ENCODE measurements at regions not wholly inside any gene's neighbourhood (a gene's known extent, or its start where the extent isn't known, plus 50 kb on each side); places are given as distances from the start of the nearest gene placed in this dataset.

DNA sequence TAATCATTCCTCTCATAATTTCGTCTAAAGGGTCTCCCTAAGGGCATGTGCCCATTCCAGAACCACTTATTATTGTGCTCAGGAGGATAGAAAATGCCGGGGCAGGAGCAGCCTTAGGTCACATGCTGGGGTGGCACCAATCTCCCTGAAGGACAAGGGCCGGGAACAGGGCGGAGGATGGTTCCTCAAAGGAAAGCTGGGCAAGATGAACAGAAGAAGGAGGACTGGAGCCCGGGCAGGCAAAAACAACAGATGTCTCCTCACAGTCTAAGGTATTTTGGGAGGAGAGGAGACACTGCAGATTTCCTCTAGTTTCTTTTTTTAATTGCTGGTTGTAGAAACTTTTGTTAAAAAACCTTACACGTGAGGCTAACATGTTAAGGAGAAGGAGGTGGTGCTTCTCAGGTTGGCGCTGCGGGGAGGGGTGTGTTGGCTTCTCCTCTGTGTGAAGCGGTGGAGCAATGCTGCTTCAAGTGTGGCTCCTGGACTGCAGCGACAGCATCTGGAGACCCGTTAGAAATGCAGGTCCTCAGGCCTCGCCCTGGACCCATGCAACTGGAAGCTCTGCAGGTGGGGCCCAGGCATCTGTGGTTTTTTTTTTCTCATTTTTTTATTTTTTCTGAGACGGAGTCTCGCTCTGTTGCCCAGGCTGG, 164.8 kb downstream of the AACS start:
- Mint-ChIP-seq H3K36me3 (ENCODE audit: low read depth) (no peaks in the 10 kb centered on the region), H3K27me3 (peaks cover 2% of the 10 kb centered on the region), H3K4me1 (ENCODE audit: low read depth) (no peaks in the 10 kb centered on the region), H3K4me3 (no peak overlapping the region), H3K9me3 (no peaks in the 10 kb centered on the region), H3K27ac (no peak overlapping the region)
- CTCF ChIA-PET, result interaction anchor here (0.9 kb wide), 1 partner anchor 12 kb away, joined by 3 read pairs; no protein-coding TSS in a partner anchor
- TF ChIP-seq, protein P1, sequence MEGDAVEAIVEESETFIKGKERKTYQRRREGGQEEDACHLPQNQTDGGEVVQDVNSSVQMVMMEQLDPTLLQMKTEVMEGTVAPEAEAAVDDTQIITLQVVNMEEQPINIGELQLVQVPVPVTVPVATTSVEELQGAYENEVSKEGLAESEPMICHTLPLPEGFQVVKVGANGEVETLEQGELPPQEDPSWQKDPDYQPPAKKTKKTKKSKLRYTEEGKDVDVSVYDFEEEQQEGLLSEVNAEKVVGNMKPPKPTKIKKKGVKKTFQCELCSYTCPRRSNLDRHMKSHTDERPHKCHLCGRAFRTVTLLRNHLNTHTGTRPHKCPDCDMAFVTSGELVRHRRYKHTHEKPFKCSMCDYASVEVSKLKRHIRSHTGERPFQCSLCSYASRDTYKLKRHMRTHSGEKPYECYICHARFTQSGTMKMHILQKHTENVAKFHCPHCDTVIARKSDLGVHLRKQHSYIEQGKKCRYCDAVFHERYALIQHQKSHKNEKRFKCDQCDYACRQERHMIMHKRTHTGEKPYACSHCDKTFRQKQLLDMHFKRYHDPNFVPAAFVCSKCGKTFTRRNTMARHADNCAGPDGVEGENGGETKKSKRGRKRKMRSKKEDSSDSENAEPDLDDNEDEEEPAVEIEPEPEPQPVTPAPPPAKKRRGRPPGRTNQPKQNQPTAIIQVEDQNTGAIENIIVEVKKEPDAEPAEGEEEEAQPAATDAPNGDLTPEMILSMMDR (IDR thresholded peaks at IDR 0.05), result no peak
- POLR2A ChIA-PET, result no interaction called here
- DNase-seq (no peak), ATAC-seq (no peak)
- intact Hi-C loops (cut with micrococcal nuclease), result no loop called here

DNA sequence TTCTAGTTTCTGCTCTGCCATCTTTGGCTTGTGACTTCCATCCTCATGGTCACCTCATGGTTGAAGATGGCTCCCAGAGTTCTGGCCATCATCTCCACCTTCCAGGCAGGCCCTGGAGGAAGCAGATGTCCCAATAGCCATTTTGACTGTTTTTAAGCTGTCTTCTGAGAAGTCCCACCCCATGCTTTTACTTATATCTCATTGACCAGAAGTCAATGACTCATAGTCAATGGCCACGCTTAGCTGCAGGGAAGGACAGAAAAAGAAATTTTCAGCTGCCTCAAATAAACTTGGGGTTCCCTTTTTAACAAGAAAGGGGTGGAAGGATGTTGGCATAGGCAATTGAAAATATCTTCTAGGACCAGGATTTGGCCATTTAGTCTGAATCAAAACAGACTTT, 168.1 kb downstream of the AACS start:
- CTCF ChIA-PET, result no interaction called here
- DNase-seq (no peak), ATAC-seq (no peak)
- peaks cover 5% of the 10 kb centered on the region for H3K27me3 Mint-ChIP-seq
- H3K4me1 Mint-ChIP-seq (ENCODE audit: low read depth), result no peaks in the 10 kb centered on the region
- no peaks in the 10 kb centered on the region for H3K9me3 Mint-ChIP-seq
- POLR2A ChIA-PET, result no interaction called here
- no peak overlapping the region for H3K4me3 Mint-ChIP-seq
- no peaks in the 10 kb centered on the region for H3K36me3 Mint-ChIP-seq (ENCODE audit: low read depth)
- TF ChIP-seq, protein P1 (IDR thresholded peaks at IDR 0.05), result no peak
- H3K27ac Mint-ChIP-seq, result no peak overlapping the region
- intact Hi-C loops (cut with micrococcal nuclease), result no loop called here

DNA sequence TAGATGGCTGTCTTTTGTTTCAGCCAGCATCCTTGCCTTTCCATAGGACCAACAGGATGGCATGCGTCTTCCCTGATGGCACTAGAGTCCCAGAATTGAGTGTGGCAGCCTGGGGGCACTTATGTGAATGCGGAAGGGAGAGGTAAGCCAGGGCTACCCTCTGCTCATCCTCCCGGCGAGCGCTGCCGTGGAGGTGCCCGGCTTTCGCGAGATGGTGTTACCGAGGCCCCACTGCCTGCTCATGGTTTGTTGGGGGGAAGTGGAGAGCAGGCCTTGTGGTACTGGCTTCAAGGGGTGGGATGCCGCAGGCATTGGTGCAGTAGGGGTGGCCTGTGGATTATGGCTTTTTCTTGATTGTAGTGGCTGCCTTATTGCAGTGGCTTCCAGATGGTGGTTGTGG, 174.3 kb downstream of the AACS start:
- intact Hi-C loops (cut with micrococcal nuclease), result no loop called here
- Mint-ChIP-seq H3K27ac (no peak overlapping the region), H3K4me1 (ENCODE audit: low read depth) (no peaks in the 10 kb centered on the region), H3K27me3 (peaks cover 6% of the 10 kb centered on the region), H3K36me3 (ENCODE audit: low read depth) (no peaks in the 10 kb centered on the region), H3K4me3 (no peak overlapping the region), H3K9me3 (no peaks in the 10 kb centered on the region)
- DNase-seq (no peak), ATAC-seq (no peak)
- TF ChIP-seq, protein P1 (IDR thresholded peaks at IDR 0.05), result no peak
- ChIA-PET CTCF (interaction anchor here (1.1 kb wide), 1 partner anchor 12 kb away, joined by 3 read pairs; no protein-coding TSS in a partner anchor), POLR2A (interaction anchor here (1.0 kb wide), 1 partner anchor 13 kb away, joined by 4 read pairs; no protein-coding TSS in a partner anchor)

DNA sequence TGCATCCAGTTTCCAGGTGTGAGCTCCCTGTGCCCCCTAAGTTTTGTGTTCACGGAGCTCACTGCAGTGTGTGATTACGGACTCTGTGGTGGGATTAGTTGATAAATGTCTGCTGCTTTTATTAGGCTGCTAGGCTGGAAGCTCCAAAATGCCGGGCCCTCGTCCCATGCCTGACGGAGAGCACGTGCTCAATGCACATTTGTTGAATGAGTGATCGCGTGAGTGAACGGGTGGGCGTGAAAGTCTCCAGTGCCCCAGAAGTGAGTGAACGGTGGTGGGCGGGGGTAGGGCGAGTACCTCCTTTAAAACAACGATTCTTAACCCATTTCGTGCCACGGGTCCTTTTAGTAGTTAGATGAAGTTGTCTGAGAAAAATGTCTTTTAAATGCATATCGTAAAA, 175.5 kb downstream of the AACS start:
- Mint-ChIP-seq H3K27ac (no peak overlapping the region), H3K36me3 (ENCODE audit: low read depth) (no peaks in the 10 kb centered on the region), H3K4me1 (ENCODE audit: low read depth) (no peaks in the 10 kb centered on the region), H3K9me3 (no peaks in the 10 kb centered on the region), H3K4me3 (no peak overlapping the region), H3K27me3 (peaks cover 4% of the 10 kb centered on the region)
- DNase-seq (no peak), ATAC-seq (no peak)
- intact Hi-C loops (cut with micrococcal nuclease), result no loop called here
- TF ChIP-seq, protein P1 (IDR thresholded peaks at IDR 0.05), result no peak
- ChIA-PET POLR2A (interaction anchor here (1.0 kb wide), 1 partner anchor 14 kb away, joined by 4 read pairs; no protein-coding TSS in a partner anchor), CTCF (no interaction called here)

DNA sequence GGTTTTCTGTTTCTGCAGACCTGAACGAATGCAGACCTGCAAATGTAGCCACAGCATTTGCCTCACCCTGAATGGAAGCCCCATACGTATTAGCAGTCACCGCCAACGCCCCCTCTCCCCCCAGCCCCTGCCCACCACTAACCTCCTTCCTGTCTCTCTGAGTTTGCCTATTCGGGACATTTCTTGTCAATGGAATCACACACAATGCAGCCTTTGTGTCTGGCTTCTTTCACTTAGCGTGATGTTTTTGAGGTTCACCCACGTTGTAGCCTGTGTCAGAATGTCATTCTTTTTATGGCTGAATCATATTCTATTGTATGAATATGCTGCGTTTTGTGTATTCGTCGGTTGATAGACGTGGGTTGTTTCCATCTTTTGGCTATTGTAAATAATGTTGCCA, 178.6 kb downstream of the AACS start:
- DNase-seq (no peak), ATAC-seq (no peak)
- H3K27me3 Mint-ChIP-seq, result peaks cover 7% of the 10 kb centered on the region
- H3K27ac Mint-ChIP-seq, result no peak overlapping the region
- intact Hi-C loops (cut with micrococcal nuclease), result no loop called here
- H3K9me3 Mint-ChIP-seq, result no peaks in the 10 kb centered on the region
- ChIA-PET POLR2A (no interaction called here), CTCF (no interaction called here)
- no peaks in the 10 kb centered on the region for H3K4me1 Mint-ChIP-seq (ENCODE audit: low read depth)
- no peak overlapping the region for H3K4me3 Mint-ChIP-seq
- TF ChIP-seq, protein P1 (IDR thresholded peaks at IDR 0.05), result no peak
- H3K36me3 Mint-ChIP-seq (ENCODE audit: low read depth), result no peaks in the 10 kb centered on the region
